SK-N-SH (cell line): ENCODE measurements at regions not wholly inside any gene's neighbourhood (a gene's known extent, or its start where the extent isn't known, plus 50 kb on each side); places are given as distances from the start of the nearest gene placed in this dataset.
A peak's percentile ranks its signal among the peaks of the same experiment; 100 is the strongest.

Experiments used
- CTCF ChIA-PET: fragments of 300-600, 350-600 bp; formaldehyde crosslinking; extraction: SDS; loops from one replicate; lab custom pipeline; 2021; lab: Yijun Ruan, JAX
- POLR2A ChIA-PET: fragments of 350-600 bp; sonication (Branson Sonifier 250); formaldehyde crosslinking; extraction: SDS; loops from one replicate; lab custom pipeline; 2020; ENCODE audit warnings: antibody characterized with exemption, inconsistent platforms; lab: Yijun Ruan, JAX
- DNase-seq: peaks from one replicate; pipeline ENCODE4 v3.0.0; 2012
- H2AFZ ChIP-seq: fragments of 200-600 bp; sonication (generic); 2 replicates; pipeline ENCODE4 v1.8.1; 2016; ENCODE audit warnings: antibody characterized with exemption, mild to moderate bottlenecking, low read depth
- H3F3A ChIP-seq: fragments of 200-600 bp; sonication (generic); replicated peaks from 2 replicates; pipeline ENCODE3; 2016; ENCODE audit warnings: antibody characterized with exemption, mild to moderate bottlenecking; ENCODE audit not compliant: insufficient read depth
- H3K27ac ChIP-seq, 2 experiments: fragments of 200-500 bp in 1 of 2; fragments of 200-600 bp in 1 of 2; sonication (Bioruptor generic) in 1 of 2; sonication (generic), shearing (Covaris generic) in 1 of 2; 2 replicates each; pipeline versions ENCODE4 v1.5.1 to v1.6.1; 2014 to 2016; ENCODE audit warnings: low read depth in 2 of 2, inconsistent platforms in 1 of 2, low read length in 1 of 2, mild to moderate bottlenecking in 1 of 2, mixed read lengths in 1 of 2
- H3K27me3 ChIP-seq: fragments of 200-600 bp; sonication (generic), shearing (Covaris generic); 2 replicates; pipeline ENCODE4 v1.6.1; 2016; ENCODE audit warnings: mixed run types; ENCODE audit not compliant: insufficient read depth
- H3K36me3 ChIP-seq, 2 experiments: fragments of 200-500 bp in 1 of 2; fragments of 200-600 bp in 1 of 2; sonication (Bioruptor generic) in 1 of 2; sonication (generic) in 1 of 2; replicated peaks in 1 of 2; 2 replicates each; pipeline versions ENCODE3 to v1.5.1; 2014 to 2016; ENCODE audit warnings: low read length in 1 of 2, mild to moderate bottlenecking in 1 of 2; ENCODE audit not compliant: insufficient read depth in 2 of 2, control insufficient read depth in 1 of 2
- H3K4me1 ChIP-seq, 2 experiments: fragments of 200-500 bp in 1 of 2; fragments of 200-600 bp in 1 of 2; sonication (Bioruptor generic) in 1 of 2; sonication (generic), shearing (Covaris generic) in 1 of 2; 2 replicates each; pipeline versions ENCODE4 v1.5.1 to v1.6.1; 2014 to 2016; ENCODE audit warnings: low read depth in 1 of 2, low read length in 1 of 2, mixed run types in 1 of 2; ENCODE audit not compliant: insufficient read depth in 2 of 2, control insufficient read depth in 1 of 2
- H3K4me2 ChIP-seq: fragments of 200-600 bp; sonication (generic), shearing (Covaris generic); 2 replicates; pipeline ENCODE4 v1.6.1; 2017; ENCODE audit warnings: mixed run types
- H3K4me3 ChIP-seq, 2 experiments: fragments of 200-500 bp in 1 of 2; fragments of 200-600 bp in 1 of 2; sonication (Bioruptor generic) in 1 of 2; sonication (generic), shearing (Covaris generic) in 1 of 2; 2 replicates each; pipeline versions ENCODE4 v1.5.1 to v1.8.1; 2014 to 2016; ENCODE audit warnings: low read depth in 2 of 2, inconsistent platforms in 1 of 2, low read length in 1 of 2, mild to moderate bottlenecking in 1 of 2, mixed read lengths in 1 of 2, moderate library complexity in 1 of 2
- H3K79me2 ChIP-seq: fragments of 200-600 bp; sonication (generic); 2 replicates; pipeline ENCODE4 v1.8.1; 2017; ENCODE audit warnings: mild to moderate bottlenecking; ENCODE audit not compliant: insufficient read depth
- H3K9ac ChIP-seq: fragments of 200-600 bp; sonication (generic); 2 replicates; pipeline ENCODE4 v1.6.1; 2017; ENCODE audit warnings: mixed run types
- H3K9me2 ChIP-seq: fragments of 200-600 bp; sonication (generic); 2 replicates; pipeline ENCODE4 v1.6.1; 2017; ENCODE audit warnings: mixed run types
- H3K9me3 ChIP-seq: fragments of 200-600 bp; sonication (generic); 2 replicates; pipeline ENCODE4 v1.6.1; 2017; ENCODE audit warnings: mixed run types, mild to moderate bottlenecking, moderate library complexity
- H4K20me1 ChIP-seq: fragments of 200-600 bp; sonication (generic); 2 replicates; pipeline ENCODE4 v1.6.1; 2017; ENCODE audit warnings: mild to moderate bottlenecking, mixed run types; ENCODE audit not compliant: insufficient read depth
- CHD2 ChIP-seq: fragments of 150-350 bp; IDR thresholded peaks from 2 replicates; pipeline ENCODE4 v1.6.1; 2018; ENCODE audit warnings: low read length; ENCODE audit not compliant: partially characterized antibody
- ELF1 ChIP-seq: IDR thresholded peaks from 2 replicates; pipeline ENCODE4 v1.4.0; 2012
- EZH2phosphoT487 ChIP-seq: fragments of 200-600 bp; sonication (generic); IDR thresholded peaks from 2 replicates; pipeline ENCODE4 v1.6.1; 2017; ENCODE audit warnings: low read depth, mixed run types, mild to moderate bottlenecking, antibody characterized with exemption, moderate library complexity, borderline replicate concordance
- FOSL2 ChIP-seq: IDR thresholded peaks from 2 replicates; pipeline ENCODE4 v1.4.0; 2012; ENCODE audit warnings: low read depth, mild to moderate bottlenecking, moderate library complexity, borderline replicate concordance
- FOXJ3 ChIP-seq: sonication (generic); formaldehyde crosslinking; IDR thresholded peaks from 2 replicates; pipeline ENCODE4 v1.5.1; 2020; ENCODE audit warnings: mild to moderate bottlenecking, missing genetic modification reagents
- FOXM1 ChIP-seq: IDR thresholded peaks from 2 replicates; pipeline ENCODE4 v1.4.0; 2012; ENCODE audit warnings: low read depth, mild to moderate bottlenecking
- GABPA ChIP-seq: IDR thresholded peaks from 2 replicates; pipeline ENCODE4 v1.4.0; 2012; ENCODE audit warnings: low read depth, mild to moderate bottlenecking
- JUND ChIP-seq: IDR thresholded peaks from 2 replicates; pipeline ENCODE4 v1.4.0; 2012
- MAX ChIP-seq: IDR thresholded peaks from 2 replicates; pipeline ENCODE4 v1.4.0; 2012; ENCODE audit warnings: low read depth
- MEF2A ChIP-seq: IDR thresholded peaks from 2 replicates; pipeline ENCODE4 v1.4.0; 2012; ENCODE audit warnings: low read depth, borderline replicate concordance
- MXI1 ChIP-seq: IDR thresholded peaks from 2 replicates; pipeline ENCODE4 v1.6.1; 2012; ENCODE audit warnings: mild to moderate bottlenecking, low read depth, low read length, improper control_type of control experiment
- NFIC ChIP-seq: IDR thresholded peaks from 2 replicates; pipeline ENCODE4 v1.4.0; 2012; ENCODE audit warnings: borderline replicate concordance
- NRF1 ChIP-seq: IDR thresholded peaks from 2 replicates; pipeline ENCODE4 v1.6.1; 2012; ENCODE audit warnings: low read depth, mild to moderate bottlenecking, low read length
- RCOR1 ChIP-seq: fragments of 150-350 bp; IDR thresholded peaks from 2 replicates; pipeline ENCODE4 v1.6.1; 2017; ENCODE audit warnings: antibody characterized with exemption, low read length
- REST ChIP-seq: IDR thresholded peaks from 2 replicates; pipeline ENCODE4 v1.6.1; 2012; ENCODE audit warnings: mild to moderate bottlenecking, low read depth, low read length, moderate library complexity
- RXRA ChIP-seq: IDR thresholded peaks from 2 replicates; pipeline ENCODE4 v1.4.0; 2012; ENCODE audit warnings: low read depth, mild to moderate bottlenecking, borderline replicate concordance
- TAF1 ChIP-seq: IDR thresholded peaks from 2 replicates; pipeline ENCODE4 v1.6.1; 2012; ENCODE audit warnings: low read depth, mild to moderate bottlenecking, low read length, moderate library complexity, borderline replicate concordance
- TCF12 ChIP-seq: IDR thresholded peaks from 2 replicates; pipeline ENCODE4 v1.4.0; 2012
- TEAD4 ChIP-seq: IDR thresholded peaks from 2 replicates; pipeline ENCODE4 v1.4.0; 2012; ENCODE audit warnings: mild to moderate bottlenecking, borderline replicate concordance; ENCODE audit not compliant: insufficient read depth
- USF2 ChIP-seq: fragments of 150-350 bp; IDR thresholded peaks from 2 replicates; pipeline ENCODE4 v1.6.1; 2017; ENCODE audit warnings: antibody characterized with exemption, low read length, low read depth, borderline replicate concordance
- ZBTB33 ChIP-seq: IDR thresholded peaks from 2 replicates; pipeline ENCODE4 v1.4.0; 2012; ENCODE audit warnings: low read depth, borderline replicate concordance
- WGBS: methylation state at CpG from one replicate; pipeline ENCODE4 v1.1.6; 2017; ENCODE audit warnings: low lambda C conversion rate; 5-methylcytosine and 5-hydroxymethylcytosine counted together
- TF ChIP-seq, protein P1 (sequence below): IDR thresholded peaks from 2 replicates; pipeline ENCODE4 v1.4.0; 2012; ENCODE audit warnings: low read depth, borderline replicate concordance

GRCh38 chr2:157032017-157032416, 225.5 kb upstream of the GALNT5 start (continued):
- TF ChIP-seq MAX (no peak), FOXM1 (peak; percentile 66; the same call in 1 of the 2 replicates), NRF1 (no peak), ELF1 (peak; percentile 62), ZBTB33 (peak; percentile 61; the same call in 1 of the 2 replicates), TEAD4 (peak; percentile 88), GABPA (peak; percentile 32; the same call in 1 of the 2 replicates), FOSL2 (peak; percentile 97)

GRCh38 chr2:157036726-157037125, 220.8 kb upstream of the GALNT5 start:
- Histone ChIP-seq H3K9ac (no peak overlapping the region), H3K9me3 (no peaks in the 10 kb centered on the region), H3K27me3 (no peaks in the 10 kb centered on the region), H3K9me2 (no peaks in the 10 kb centered on the region), H3K4me1 (peaks cover 0 to 16% of the 10 kb centered on the region in 2 experiments; a peak in 1 of 4 replicates), H3K4me2 (no peak overlapping the region), H2AFZ (peak overlapping the region; percentile 62; the same call in 1 of the 2 replicates), H4K20me1 (no peaks in the 10 kb centered on the region), H3K36me3 (no peaks in the 10 kb centered on the region), H3K27ac (no peak overlapping the region), H3K4me3 (no peak overlapping the region), H3K79me2 (no peaks in the 10 kb centered on the region), H3F3A (peaks cover 8% of the 10 kb centered on the region)
- POLR2A ChIA-PET: no interaction called here
- WGBS: 19% methylated on average over 2 of the region's 2 CpGs
- no peak for DNase-seq
- CTCF ChIA-PET: no interaction called here
- TF ChIP-seq ZBTB33: 0 out of 2 replicates have a peak, but pooled peaks have one; percentile 29
- TF ChIP-seq MAX: no peak
- no peak for TF ChIP-seq EZH2phosphoT487
- peak; percentile 84 for TF ChIP-seq TCF12
- no peak for TF ChIP-seq CHD2
- peak; percentile 68 for TF ChIP-seq FOXM1
- no peak for TF ChIP-seq GABPA
- TF ChIP-seq MXI1: no peak
- TF ChIP-seq REST: no peak
- no peak for TF ChIP-seq FOXJ3 (CRISPR knock-in tag)
- TF ChIP-seq, protein P1, sequence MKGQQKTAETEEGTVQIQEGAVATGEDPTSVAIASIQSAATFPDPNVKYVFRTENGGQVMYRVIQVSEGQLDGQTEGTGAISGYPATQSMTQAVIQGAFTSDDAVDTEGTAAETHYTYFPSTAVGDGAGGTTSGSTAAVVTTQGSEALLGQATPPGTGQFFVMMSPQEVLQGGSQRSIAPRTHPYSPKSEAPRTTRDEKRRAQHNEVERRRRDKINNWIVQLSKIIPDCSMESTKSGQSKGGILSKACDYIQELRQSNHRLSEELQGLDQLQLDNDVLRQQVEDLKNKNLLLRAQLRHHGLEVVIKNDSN: no peak
- no peak for TF ChIP-seq USF2
- TF ChIP-seq NFIC: peak; percentile 64; the same call in 1 of the 2 replicates
- peak; percentile 84 for TF ChIP-seq JUND
- no peak for TF ChIP-seq TAF1
- peak; percentile 58; the same call in 1 of the 2 replicates for TF ChIP-seq RXRA
- TF ChIP-seq MEF2A: 0 out of 2 replicates have a peak, but pooled peaks have one; percentile 26
- no peak for TF ChIP-seq RCOR1
